WI38 (cell line): ENCODE measurements at regions not wholly inside any gene's neighbourhood (a gene's known extent, or its start where the extent isn't known, plus 50 kb on each side); places are given as distances from the start of the nearest gene placed in this dataset.

Experiments
- H3K4me3 ChIP-seq: 2 replicates; pipeline ENCODE4 v1.5.1; 2011; ENCODE audit warnings: low read depth, mild to moderate bottlenecking, control low read depth, low read length
- TF ChIP-seq, protein P1 (sequence below): IDR thresholded peaks from 2 replicates; pipeline ENCODE4 v1.5.1; 2012; ENCODE audit warnings: low read depth, mild to moderate bottlenecking, control low read depth, low read length

DNA sequence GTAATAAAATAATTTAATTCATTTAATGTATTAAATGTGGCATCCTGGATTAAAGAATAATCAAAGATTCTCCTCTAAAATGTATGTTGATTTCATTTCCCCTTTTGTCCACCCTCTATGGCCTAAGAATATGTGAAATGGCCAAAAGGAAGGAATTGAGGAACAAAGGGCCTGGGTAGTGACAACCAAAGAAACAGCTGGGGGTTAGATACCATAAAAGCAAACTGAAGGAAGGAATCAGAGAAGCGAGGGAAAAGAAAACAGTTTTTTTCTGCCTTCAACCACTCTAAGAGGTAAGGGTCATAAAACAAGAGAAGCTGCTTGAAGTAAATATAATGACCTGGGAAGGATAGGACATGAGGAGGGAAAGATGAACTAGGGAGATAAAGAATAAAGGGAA is 139.3 kb downstream of the FAM76B start:
- TF ChIP-seq, protein P1, sequence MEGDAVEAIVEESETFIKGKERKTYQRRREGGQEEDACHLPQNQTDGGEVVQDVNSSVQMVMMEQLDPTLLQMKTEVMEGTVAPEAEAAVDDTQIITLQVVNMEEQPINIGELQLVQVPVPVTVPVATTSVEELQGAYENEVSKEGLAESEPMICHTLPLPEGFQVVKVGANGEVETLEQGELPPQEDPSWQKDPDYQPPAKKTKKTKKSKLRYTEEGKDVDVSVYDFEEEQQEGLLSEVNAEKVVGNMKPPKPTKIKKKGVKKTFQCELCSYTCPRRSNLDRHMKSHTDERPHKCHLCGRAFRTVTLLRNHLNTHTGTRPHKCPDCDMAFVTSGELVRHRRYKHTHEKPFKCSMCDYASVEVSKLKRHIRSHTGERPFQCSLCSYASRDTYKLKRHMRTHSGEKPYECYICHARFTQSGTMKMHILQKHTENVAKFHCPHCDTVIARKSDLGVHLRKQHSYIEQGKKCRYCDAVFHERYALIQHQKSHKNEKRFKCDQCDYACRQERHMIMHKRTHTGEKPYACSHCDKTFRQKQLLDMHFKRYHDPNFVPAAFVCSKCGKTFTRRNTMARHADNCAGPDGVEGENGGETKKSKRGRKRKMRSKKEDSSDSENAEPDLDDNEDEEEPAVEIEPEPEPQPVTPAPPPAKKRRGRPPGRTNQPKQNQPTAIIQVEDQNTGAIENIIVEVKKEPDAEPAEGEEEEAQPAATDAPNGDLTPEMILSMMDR, result no peak
- H3K4me3 ChIP-seq, result no peak overlapping the region

- H3K4me3 ChIP-seq, result no peak overlapping the region
- TF ChIP-seq, protein P1, result no peak
Observed at GRCh38 chr11:95647871-95648270, 141.7 kb downstream of the FAM76B start.

GRCh38 chr11:95647355-95647754 is 142.2 kb downstream of the FAM76B start:
- no peak overlapping the region for H3K4me3 ChIP-seq
- TF ChIP-seq, protein P1, result no peak

GRCh38 chr11:95641495-95641894 is 148.1 kb downstream of the FAM76B start:
- TF ChIP-seq, protein P1, result no peak
- H3K4me3 ChIP-seq, result no peak overlapping the region

DNA sequence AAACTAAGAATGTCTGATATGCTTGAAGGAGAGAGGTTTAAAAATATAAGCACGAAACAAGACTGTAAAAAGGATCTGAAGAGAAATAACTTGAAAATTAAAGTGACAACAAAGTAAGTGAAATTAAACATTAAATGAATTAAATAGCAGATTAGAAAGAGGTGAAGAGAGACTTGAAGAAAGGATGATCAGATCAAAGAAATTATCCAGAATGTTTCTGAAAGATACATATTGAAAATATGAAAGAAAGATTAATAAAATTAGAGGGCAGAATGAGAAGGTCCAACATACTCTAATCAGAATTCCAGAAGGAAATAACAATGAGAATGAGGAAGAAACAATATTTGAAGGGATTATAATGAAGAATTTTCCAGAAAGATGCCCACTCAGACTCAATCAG is 151.1 kb downstream of the FAM76B start:
- H3K4me3 ChIP-seq, result no peak overlapping the region
- TF ChIP-seq, protein P1, result no peak

- no peak overlapping the region for H3K4me3 ChIP-seq
- TF ChIP-seq, protein P1, result no peak
Observed at GRCh38 chr11:95625164-95625900, 164.2 kb downstream of the FAM76B start.

DNA sequence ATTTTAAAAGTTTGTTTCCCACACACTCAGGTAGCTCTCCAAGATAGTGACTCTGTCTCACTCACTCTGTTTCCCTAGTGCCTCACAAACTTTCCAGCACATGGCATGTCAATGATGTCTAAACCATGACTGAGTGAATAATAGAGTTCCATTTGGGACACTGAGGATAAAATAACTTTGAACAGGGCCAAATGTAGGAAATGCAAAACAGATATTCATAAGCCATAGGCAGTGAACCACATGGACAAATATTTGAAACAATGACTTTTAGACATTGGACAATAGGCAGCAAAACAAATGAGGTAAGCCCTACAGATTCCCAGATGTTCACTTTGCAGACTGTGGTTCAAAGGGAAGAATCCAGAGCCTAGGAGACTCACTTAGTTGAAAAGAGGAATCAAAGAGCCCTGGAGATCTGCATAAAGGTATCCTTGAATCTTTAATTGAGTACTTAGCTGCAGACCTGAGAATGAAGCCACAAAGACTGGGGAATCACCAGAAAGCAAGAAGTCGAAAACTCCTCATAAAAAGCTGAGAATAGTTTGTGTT is 173.3 kb downstream of the FAM76B start:
- no peak overlapping the region for H3K4me3 ChIP-seq
- TF ChIP-seq, protein P1, result no peak
